ENCODE measurements at regions not wholly inside any gene's neighbourhood (a gene's known extent, or its start where the extent isn't known, plus 50 kb on each side); places are given as distances from the start of the nearest gene placed in this dataset.

DNA sequence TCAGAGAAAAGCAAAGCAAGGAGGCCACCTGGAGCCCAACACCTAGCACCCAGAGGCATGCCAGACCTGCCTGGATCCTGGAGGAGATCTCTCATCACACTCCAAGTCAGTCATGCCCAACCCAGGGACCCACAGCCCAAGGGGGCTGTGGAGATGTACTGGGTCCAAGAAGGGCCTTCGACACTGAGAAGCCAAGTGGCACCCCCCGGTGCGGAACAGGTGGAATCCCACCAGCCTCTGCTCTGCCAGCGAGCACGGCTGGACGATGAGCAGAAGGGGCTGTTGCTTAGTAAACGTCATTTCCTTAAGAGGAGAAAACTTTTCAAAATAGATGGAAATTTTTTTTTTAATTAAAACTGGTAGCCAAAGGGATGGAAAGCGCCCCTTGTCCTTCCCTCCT lies 171.9 kb upstream of the GRK3 start:
- no peak for TF ChIP-seq EZH2phosphoT487 (IDR thresholded peaks at IDR 0.05; ENCODE audit: borderline replicate concordance, low read depth, low read length)
- TF ChIP-seq, protein P1, sequence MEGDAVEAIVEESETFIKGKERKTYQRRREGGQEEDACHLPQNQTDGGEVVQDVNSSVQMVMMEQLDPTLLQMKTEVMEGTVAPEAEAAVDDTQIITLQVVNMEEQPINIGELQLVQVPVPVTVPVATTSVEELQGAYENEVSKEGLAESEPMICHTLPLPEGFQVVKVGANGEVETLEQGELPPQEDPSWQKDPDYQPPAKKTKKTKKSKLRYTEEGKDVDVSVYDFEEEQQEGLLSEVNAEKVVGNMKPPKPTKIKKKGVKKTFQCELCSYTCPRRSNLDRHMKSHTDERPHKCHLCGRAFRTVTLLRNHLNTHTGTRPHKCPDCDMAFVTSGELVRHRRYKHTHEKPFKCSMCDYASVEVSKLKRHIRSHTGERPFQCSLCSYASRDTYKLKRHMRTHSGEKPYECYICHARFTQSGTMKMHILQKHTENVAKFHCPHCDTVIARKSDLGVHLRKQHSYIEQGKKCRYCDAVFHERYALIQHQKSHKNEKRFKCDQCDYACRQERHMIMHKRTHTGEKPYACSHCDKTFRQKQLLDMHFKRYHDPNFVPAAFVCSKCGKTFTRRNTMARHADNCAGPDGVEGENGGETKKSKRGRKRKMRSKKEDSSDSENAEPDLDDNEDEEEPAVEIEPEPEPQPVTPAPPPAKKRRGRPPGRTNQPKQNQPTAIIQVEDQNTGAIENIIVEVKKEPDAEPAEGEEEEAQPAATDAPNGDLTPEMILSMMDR (conservative IDR thresholded peaks at IDR 0.05; ENCODE audit: low read length), result no peak

Data from OCI-LY7 (cell line).